Activated CD4-positive, alpha-beta T cell treated with anti-CD3 and anti-CD28 coated beads, Interleukin-2, amount 50 U/mL, for 48 hours (primary cell): ENCODE measurements at regions not wholly inside any gene's neighbourhood (a gene's known extent, or its start where the extent isn't known, plus 50 kb on each side); places are given as distances from the start of the nearest gene placed in this dataset.
A peak's percentile ranks its signal among the peaks of the same experiment; 100 is the strongest.
"Not testable (repeated sequence)": the region's sequence is repeated elsewhere in the genome, so short reads cannot be mapped to it uniquely, and the experiment has no call there.

Source experiments
- DNase-seq, 2 experiments: peaks; one replicate each; pipeline ENCODE4 v3.0.0-alpha.2; 2020

GRCh38 chr7:21330462-21331178 is 97.3 kb upstream of the SP4 start:
- DNase-seq = no peak

GRCh38 chr7:21334906-21335305 is 93.0 kb upstream of the SP4 start:
- DNase-seq = no peak

- no peak for DNase-seq
Measured at GRCh38 chr7:21336743-21337142, 91.1 kb upstream of the SP4 start.

GRCh38 chr7:21338728-21339164 is 89.1 kb upstream of the SP4 start:
- DNase-seq = peak; percentile 59 to 72

GRCh38 chr7:21344900-21345299 is 83.0 kb upstream of the SP4 start:
- not testable (repeated sequence) for DNase-seq

- no peak for DNase-seq
Measured at GRCh38 chr7:21345361-21345760, 82.5 kb upstream of the SP4 start.

- no peak for DNase-seq
Measured at GRCh38 chr7:21346297-21346696, 81.6 kb upstream of the SP4 start.

- no peak for DNase-seq
Measured at GRCh38 chr7:21352540-21353387, 75.1 kb upstream of the SP4 start.

GRCh38 chr7:21353388-21353780 is 74.5 kb upstream of the SP4 start:
- DNase-seq = no peak

GRCh38 chr7:21354284-21354683 is 73.6 kb upstream of the SP4 start:
- DNase-seq = no peak

- DNase-seq = peak; percentile 26 to 49
Measured at GRCh38 chr7:21355406-21355874, 72.4 kb upstream of the SP4 start.

- no peak for DNase-seq
Measured at GRCh38 chr7:21356616-21357015, 71.3 kb upstream of the SP4 start.

- DNase-seq = no peak
Measured at GRCh38 chr7:21357151-21358097, 70.5 kb upstream of the SP4 start.

- no peak for DNase-seq
Measured at GRCh38 chr7:21358648-21359047, 69.2 kb upstream of the SP4 start.

- no peak for DNase-seq
Measured at GRCh38 chr7:21359163-21359562, 68.7 kb upstream of the SP4 start.

- DNase-seq = no peak
Measured at GRCh38 chr7:21361413-21362125, 66.3 kb upstream of the SP4 start.

GRCh38 chr7:21364801-21365271 is 63.0 kb upstream of the SP4 start:
- no peak for DNase-seq

GRCh38 chr7:21365866-21366624 is 61.8 kb upstream of the SP4 start:
- no peak for DNase-seq

- DNase-seq = no peak
Measured at GRCh38 chr7:21367081-21367480, 60.8 kb upstream of the SP4 start.

GRCh38 chr7:21367537-21367936 is 60.3 kb upstream of the SP4 start:
- no peak for DNase-seq

GRCh38 chr7:21368317-21368716 is 59.6 kb upstream of the SP4 start:
- DNase-seq = no peak
